H9 (cell line): ENCODE measurements at regions not wholly inside any gene's neighbourhood (a gene's known extent, or its start where the extent isn't known, plus 50 kb on each side); places are given as distances from the start of the nearest gene placed in this dataset.

Experiments
- DNase-seq: peaks from one replicate; pipeline ENCODE4 v3.0.0-alpha.2; 2017
- H2AFZ ChIP-seq: one replicate; pipeline ENCODE4 v1.6.1; 2013; ENCODE audit warnings: mild to moderate bottlenecking, low read length, control low read depth, moderate library complexity
- H2AK5ac ChIP-seq: 2 replicates; pipeline ENCODE4 v1.6.1; 2013; ENCODE audit warnings: low read length, control low read depth, mixed read lengths; ENCODE audit not compliant: insufficient read length
- H2BK120ac ChIP-seq: one replicate; pipeline ENCODE4 v1.6.1; 2013; ENCODE audit warnings: low read depth, mild to moderate bottlenecking, low read length, control low read depth, inconsistent platforms; ENCODE audit not compliant: poor library complexity, severe bottlenecking
- H2BK12ac ChIP-seq: 2 replicates; pipeline ENCODE4 v1.6.1; 2013; ENCODE audit warnings: low read length, control low read depth, mixed read lengths, low read depth; ENCODE audit not compliant: insufficient read length
- H2BK15ac ChIP-seq: 2 replicates; pipeline ENCODE4 v1.6.1; 2013; ENCODE audit warnings: low read depth, low read length, control low read depth
- H2BK20ac ChIP-seq: one replicate; pipeline ENCODE4 v1.6.1; 2013; ENCODE audit warnings: low read depth, mild to moderate bottlenecking, low read length, control low read depth, inconsistent platforms; ENCODE audit not compliant: poor library complexity, severe bottlenecking
- H2BK5ac ChIP-seq: 2 replicates; pipeline ENCODE4 v1.6.1; 2013; ENCODE audit warnings: low read length, control low read depth, mixed read lengths; ENCODE audit not compliant: insufficient read length
- H3K14ac ChIP-seq: 2 replicates; pipeline ENCODE4 v1.6.1; 2013; ENCODE audit warnings: low read length, control low read depth; ENCODE audit not compliant: insufficient read depth
- H3K18ac ChIP-seq: 2 replicates; pipeline ENCODE4 v1.6.1; 2013; ENCODE audit warnings: low read depth, mild to moderate bottlenecking, mixed read lengths, low read length, control low read depth; ENCODE audit not compliant: insufficient read length
- H3K23ac ChIP-seq: 2 replicates; pipeline ENCODE4 v1.6.1; 2013; ENCODE audit warnings: low read length, control low read depth, mixed read lengths, low read depth; ENCODE audit not compliant: insufficient read length
- H3K23me2 ChIP-seq: 2 replicates; pipeline ENCODE4 v1.6.1; 2013; ENCODE audit warnings: low read depth, mild to moderate bottlenecking, mixed read lengths, low read length, control low read depth; ENCODE audit not compliant: insufficient read length, poor library complexity, severe bottlenecking
- H3K27ac ChIP-seq: 2 replicates; pipeline ENCODE4 v1.5.1; 2013; ENCODE audit warnings: low read length, control low read depth, mixed read lengths, low read depth; ENCODE audit not compliant: insufficient read length
- H3K27me3 ChIP-seq: 2 replicates; pipeline ENCODE4 v1.6.1; 2013; ENCODE audit warnings: low read length, control low read depth, inconsistent platforms; ENCODE audit not compliant: insufficient read depth
- H3K4ac ChIP-seq: 2 replicates; pipeline ENCODE4 v1.6.1; 2013; ENCODE audit warnings: low read depth, mild to moderate bottlenecking, control low read depth, inconsistent platforms, low read length, moderate library complexity
- H3K4me1 ChIP-seq: 2 replicates; pipeline ENCODE4 v1.6.1; 2013; ENCODE audit warnings: low read length, control low read depth, inconsistent platforms; ENCODE audit not compliant: insufficient read depth
- H3K4me2 ChIP-seq: 2 replicates; pipeline ENCODE4 v1.6.1; 2013; ENCODE audit warnings: low read length, control low read depth, mixed read lengths; ENCODE audit not compliant: insufficient read length, insufficient read depth
- H3K56ac ChIP-seq: 2 replicates; pipeline ENCODE4 v1.6.1; 2013; ENCODE audit warnings: low read depth, mild to moderate bottlenecking, mixed read lengths, low read length, control low read depth; ENCODE audit not compliant: insufficient read length
- H3K79me1 ChIP-seq: 2 replicates; pipeline ENCODE4 v1.6.1; 2013; ENCODE audit warnings: low read depth, mild to moderate bottlenecking, moderate library complexity, low read length, control low read depth, inconsistent platforms; ENCODE audit not compliant: insufficient read depth, poor library complexity, severe bottlenecking
- H3K79me2 ChIP-seq: 2 replicates; pipeline ENCODE4 v1.6.1; 2013; ENCODE audit warnings: low read length, control low read depth, inconsistent platforms; ENCODE audit not compliant: insufficient read depth
- H3K9ac ChIP-seq: 2 replicates; pipeline ENCODE4 v1.6.1; 2013; ENCODE audit warnings: low read length, control low read depth, mixed read lengths; ENCODE audit not compliant: insufficient read length; ENCODE audit errors: extremely low read depth
- H3K9me3 ChIP-seq: one replicate; pipeline ENCODE4 v1.6.1; 2013; ENCODE audit warnings: low read depth, low read length, inconsistent platforms; ENCODE audit not compliant: control insufficient read depth
- H3T11ph ChIP-seq: one replicate; pipeline ENCODE4 v1.6.1; 2013; ENCODE audit warnings: mild to moderate bottlenecking, low read length, control low read depth, inconsistent platforms
- H4K20me1 ChIP-seq: one replicate; pipeline ENCODE4 v1.6.1; 2013; ENCODE audit not compliant: control insufficient read depth, insufficient read length, insufficient read depth
- H4K5ac ChIP-seq: 2 replicates; pipeline ENCODE4 v1.6.1; 2013; ENCODE audit warnings: low read depth, mild to moderate bottlenecking, mixed read lengths, low read length, control low read depth; ENCODE audit not compliant: insufficient read length
- H4K8ac ChIP-seq: replicated peaks from 2 replicates; pipeline ENCODE4 v1.6.1; 2013; ENCODE audit warnings: low read length, control low read depth, mixed read lengths, low read depth; ENCODE audit not compliant: insufficient read length
- H4K91ac ChIP-seq: 2 replicates; pipeline ENCODE4 v1.6.1; 2013; ENCODE audit warnings: low read depth, mild to moderate bottlenecking, moderate library complexity, mixed read lengths, low read length, control low read depth; ENCODE audit not compliant: insufficient read length
- H3K27ac Mint-ChIP-seq, 3 experiments: 2 replicates in 2 of 3; 3 replicates in 1 of 3; pipeline ENCODE4 v1.8.0; 2020 to 2021; ENCODE audit warnings: mixed read lengths in 3 of 3, mild to moderate bottlenecking in 1 of 3, moderate library complexity in 1 of 3
- H3K27me3 Mint-ChIP-seq: 2 replicates; pipeline ENCODE4 v1.8.0; 2021; ENCODE audit warnings: low read depth, mild to moderate bottlenecking, moderate library complexity, mixed read lengths
- H3K36me3 Mint-ChIP-seq, 3 experiments: 2 replicates in 2 of 3; 3 replicates in 1 of 3; pipeline ENCODE4 v1.8.0; 2020 to 2021; ENCODE audit warnings: low read depth in 3 of 3, mixed read lengths in 3 of 3; ENCODE audit not compliant: insufficient read depth in 1 of 3
- H3K4me1 Mint-ChIP-seq, 2 experiments: 2 replicates each; pipeline ENCODE4 v1.8.0; 2020; ENCODE audit warnings: mixed read lengths in 2 of 2
- H3K4me3 Mint-ChIP-seq, 2 experiments: 2 replicates in 1 of 2; 3 replicates in 1 of 2; pipeline ENCODE4 v1.8.0; 2020 to 2021; ENCODE audit warnings: mild to moderate bottlenecking in 2 of 2, mixed read lengths in 2 of 2, moderate library complexity in 1 of 2
- H3K9me3 Mint-ChIP-seq, 2 experiments: 2 replicates in 1 of 2; 3 replicates in 1 of 2; pipeline ENCODE4 v1.8.0; 2020; ENCODE audit warnings: mild to moderate bottlenecking in 2 of 2, mixed read lengths in 2 of 2, moderate library complexity in 1 of 2
- WGBS: extraction: QIAGEN DNeasy Blood & Tissue Kit; methylation state at CpG from one replicate; pipeline ENCODE4 v1.1.7; 2013; ENCODE audit warnings: missing lambda C conversion rate, low lambda C conversion rate, mixed read lengths; ENCODE audit not compliant: insufficient read length; ENCODE audit errors: extremely low coverage; 5-methylcytosine and 5-hydroxymethylcytosine counted together
- TF ChIP-seq, protein P1 (sequence below): fragments of 200-600 bp; sonication (generic); conservative IDR thresholded peaks from 3 replicates; pipeline ENCODE4 v1.8.0; 2021; ENCODE audit warnings: antibody characterized with exemption, mild to moderate bottlenecking

DNA sequence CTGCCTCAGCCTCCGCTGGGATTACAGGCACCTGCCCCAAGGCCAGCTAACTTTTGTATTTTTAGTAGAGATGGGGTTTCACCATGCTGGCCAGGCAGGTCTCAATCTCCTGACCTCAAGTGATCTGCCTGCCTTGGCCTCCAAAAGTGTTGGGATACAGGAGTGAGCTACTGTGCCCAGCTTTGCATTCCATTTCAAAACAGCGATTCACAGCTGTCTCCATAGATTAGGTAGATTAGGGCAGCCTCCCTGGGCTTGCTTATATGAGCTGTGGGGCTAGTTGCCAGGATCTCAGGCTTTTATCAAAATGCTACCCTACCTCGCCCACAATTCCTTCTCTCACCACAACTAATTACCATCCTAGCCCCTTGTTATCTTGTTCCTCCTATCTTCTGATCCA, 176.4 kb upstream of the ZKSCAN2 start:
- no peak overlapping the region for H2BK5ac ChIP-seq
- Mint-ChIP-seq H3K4me1 (peaks cover 0 to 3% of the 10 kb centered on the region in 2 experiments; a peak in 1 of 4 replicates), H3K9me3 (no peaks in the 10 kb centered on the region), H3K4me3 (no peak overlapping the region), H3K27ac (peak overlapping the region in 1 of 3 experiments; percentile 15; a peak in 1 of 7 replicates), H3K36me3 (peaks cover 0 to 3% (median 0%) of the 10 kb centered on the region in 3 experiments; a peak in 1 of 7 replicates), H3K27me3 (peaks cover 6% of the 10 kb centered on the region)
- H2BK120ac ChIP-seq = no peak overlapping the region
- no peak overlapping the region for H2AFZ ChIP-seq
- H3K23me2 ChIP-seq = no peaks in the 10 kb centered on the region
- no peak overlapping the region for H2BK12ac ChIP-seq
- H4K20me1 ChIP-seq = no peaks in the 10 kb centered on the region
- H3K14ac ChIP-seq = no peak overlapping the region
- H3K79me1 ChIP-seq = no peaks in the 10 kb centered on the region
- no peak overlapping the region for H4K8ac ChIP-seq
- H4K5ac ChIP-seq = no peak overlapping the region
- H3K4ac ChIP-seq = no peak overlapping the region
- H2AK5ac ChIP-seq = no peak overlapping the region
- H3K79me2 ChIP-seq = no peaks in the 10 kb centered on the region
- no peak overlapping the region for H3K23ac ChIP-seq
- H3K18ac ChIP-seq = no peak overlapping the region
- H2BK20ac ChIP-seq = no peak overlapping the region
- no peak overlapping the region for H3K9ac ChIP-seq
- no peak overlapping the region for H2BK15ac ChIP-seq
- H3K4me2 ChIP-seq = no peak overlapping the region
- H3T11ph ChIP-seq = no peak overlapping the region
- DNase-seq = no peak
- H3K9me3 ChIP-seq = no peaks in the 10 kb centered on the region
- TF ChIP-seq, protein P1, sequence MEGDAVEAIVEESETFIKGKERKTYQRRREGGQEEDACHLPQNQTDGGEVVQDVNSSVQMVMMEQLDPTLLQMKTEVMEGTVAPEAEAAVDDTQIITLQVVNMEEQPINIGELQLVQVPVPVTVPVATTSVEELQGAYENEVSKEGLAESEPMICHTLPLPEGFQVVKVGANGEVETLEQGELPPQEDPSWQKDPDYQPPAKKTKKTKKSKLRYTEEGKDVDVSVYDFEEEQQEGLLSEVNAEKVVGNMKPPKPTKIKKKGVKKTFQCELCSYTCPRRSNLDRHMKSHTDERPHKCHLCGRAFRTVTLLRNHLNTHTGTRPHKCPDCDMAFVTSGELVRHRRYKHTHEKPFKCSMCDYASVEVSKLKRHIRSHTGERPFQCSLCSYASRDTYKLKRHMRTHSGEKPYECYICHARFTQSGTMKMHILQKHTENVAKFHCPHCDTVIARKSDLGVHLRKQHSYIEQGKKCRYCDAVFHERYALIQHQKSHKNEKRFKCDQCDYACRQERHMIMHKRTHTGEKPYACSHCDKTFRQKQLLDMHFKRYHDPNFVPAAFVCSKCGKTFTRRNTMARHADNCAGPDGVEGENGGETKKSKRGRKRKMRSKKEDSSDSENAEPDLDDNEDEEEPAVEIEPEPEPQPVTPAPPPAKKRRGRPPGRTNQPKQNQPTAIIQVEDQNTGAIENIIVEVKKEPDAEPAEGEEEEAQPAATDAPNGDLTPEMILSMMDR = no peak
- H4K91ac ChIP-seq = no peak overlapping the region
- no peak overlapping the region for H3K27ac ChIP-seq
- no peaks in the 10 kb centered on the region for H3K4me1 ChIP-seq
- WGBS = no CpG with 5 or more reads among the region's 3 CpGs
- H3K27me3 ChIP-seq = no peaks in the 10 kb centered on the region
- no peak overlapping the region for H3K56ac ChIP-seq
